ENCODE measurements at regions not wholly inside any gene's neighbourhood (a gene's known extent, or its start where the extent isn't known, plus 50 kb on each side); places are given as distances from the start of the nearest gene placed in this dataset.

DNA sequence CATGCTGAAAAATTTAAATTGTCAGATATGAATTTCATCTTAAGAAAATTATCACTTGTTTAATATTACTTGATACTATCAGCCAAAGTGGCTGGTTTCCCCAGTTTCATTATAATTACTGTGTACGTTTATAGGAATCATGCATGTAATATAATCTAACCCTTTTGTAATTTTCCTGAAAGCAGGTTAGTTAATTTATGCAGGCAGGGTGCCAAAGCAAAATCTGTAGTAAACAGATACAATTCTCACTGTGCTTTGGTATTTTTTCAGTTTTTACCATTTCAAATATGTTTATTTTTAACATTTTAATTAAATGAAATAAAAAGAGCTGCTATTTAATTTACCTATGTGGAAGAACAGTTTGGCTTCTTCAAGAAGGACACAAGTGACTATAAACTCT lies 1227.5 kb upstream of the MIR17HG start:
- Histone ChIP-seq H3K36me3 (no peaks in the 10 kb centered on the region), H3K9me3 (no peaks in the 10 kb centered on the region), H3K27me3 (no peaks in the 10 kb centered on the region), H3K27ac (no peak overlapping the region), H3K4me3 (no peak overlapping the region), H3K4me1 (no peaks in the 10 kb centered on the region)
- DNase-seq (no peak), ATAC-seq (no peak)
- intact Hi-C loops (cut with DNase I) = no loop called here
- no peak for TF ChIP-seq CTCF (IDR thresholded peaks at IDR 0.05)
- TF ChIP-seq POLR2A (IDR thresholded peaks at IDR 0.05) = no peak
- 50% methylated on average over 1 of the region's 1 CpG for WGBS (ENCODE audit: insufficient coverage, low coverage, low lambda C conversion rate, missing lambda C conversion rate)

GRCh38 chr13:90121784-90122183 lies 1225.7 kb upstream of the MIR17HG start:
- 65% methylated on average over 1 of the region's 1 CpG for WGBS (ENCODE audit: insufficient coverage, low coverage, low lambda C conversion rate, missing lambda C conversion rate)
- Histone ChIP-seq H3K4me3 (no peak overlapping the region), H3K9me3 (no peaks in the 10 kb centered on the region), H3K36me3 (no peaks in the 10 kb centered on the region), H3K27me3 (no peaks in the 10 kb centered on the region), H3K4me1 (no peaks in the 10 kb centered on the region), H3K27ac (no peak overlapping the region)
- TF ChIP-seq CTCF (IDR thresholded peaks at IDR 0.05) (no peak), POLR2A (IDR thresholded peaks at IDR 0.05) (no peak)
- intact Hi-C loops (cut with DNase I) = no loop called here
- ATAC-seq (no peak), DNase-seq (no peak)

GRCh38 chr13:90122531-90122930 lies 1225.0 kb upstream of the MIR17HG start:
- TF ChIP-seq CTCF (IDR thresholded peaks at IDR 0.05) (no peak), POLR2A (IDR thresholded peaks at IDR 0.05) (no peak)
- no peaks in the 10 kb centered on the region for H3K27me3 ChIP-seq
- H3K9me3 ChIP-seq = no peaks in the 10 kb centered on the region
- H3K27ac ChIP-seq = no peak overlapping the region
- no peaks in the 10 kb centered on the region for H3K4me1 ChIP-seq
- no peak overlapping the region for H3K4me3 ChIP-seq
- intact Hi-C loops (cut with DNase I) = no loop called here
- DNase-seq (no peak), ATAC-seq (no peak)
- 72% methylated on average over 2 of the region's 2 CpGs for whole genome bisulfite sequencing (ENCODE audit: insufficient coverage, low coverage, low lambda C conversion rate, missing lambda C conversion rate)
- H3K36me3 ChIP-seq = no peaks in the 10 kb centered on the region

DNA sequence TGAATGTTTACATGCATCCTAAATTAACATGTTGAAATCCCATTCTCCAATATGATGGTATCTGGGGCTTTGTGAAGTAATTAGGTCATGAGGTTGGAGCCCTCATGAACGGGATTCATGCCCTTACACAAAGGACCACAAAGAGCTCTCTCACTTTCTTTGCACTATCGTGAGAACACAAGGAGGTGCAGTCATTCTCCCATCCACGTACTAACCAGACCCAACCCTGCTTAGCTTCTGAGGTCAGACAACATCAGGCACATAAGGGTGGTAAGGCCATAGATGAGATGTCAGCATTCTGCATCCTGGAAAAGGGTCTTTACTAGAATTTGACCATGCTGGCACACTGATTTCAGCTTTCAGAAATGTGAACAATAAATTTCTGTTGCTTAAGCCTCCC lies 1211.9 kb upstream of the MIR17HG start:
- no peak overlapping the region for H3K27ac ChIP-seq
- ATAC-seq (no peak), DNase-seq (no peak)
- intact Hi-C loops (cut with DNase I) = loop anchor here in 1 of 2 donors (10.0 kb wide), 1 partner anchor 811 kb away; no protein-coding TSS in a partner anchor
- H3K36me3 ChIP-seq = no peaks in the 10 kb centered on the region
- 58% methylated on average over 2 of the region's 3 CpGs for WGBS (ENCODE audit: insufficient coverage, low coverage, low lambda C conversion rate, missing lambda C conversion rate)
- no peaks in the 10 kb centered on the region for H3K9me3 ChIP-seq
- H3K4me3 ChIP-seq = no peak overlapping the region
- TF ChIP-seq CTCF (IDR thresholded peaks at IDR 0.05) (no peak), POLR2A (IDR thresholded peaks at IDR 0.05) (no peak)
- no peaks in the 10 kb centered on the region for H3K4me1 ChIP-seq
- no peaks in the 10 kb centered on the region for H3K27me3 ChIP-seq

GRCh38 chr13:90142251-90142650 lies 1205.2 kb upstream of the MIR17HG start:
- H3K9me3 ChIP-seq = no peaks in the 10 kb centered on the region
- ATAC-seq (no peak), DNase-seq (no peak)
- H3K27ac ChIP-seq = no peak overlapping the region
- H3K36me3 ChIP-seq = no peaks in the 10 kb centered on the region
- H3K4me1 ChIP-seq = no peaks in the 10 kb centered on the region
- no peaks in the 10 kb centered on the region for H3K27me3 ChIP-seq
- TF ChIP-seq POLR2A (IDR thresholded peaks at IDR 0.05) (no peak), CTCF (IDR thresholded peaks at IDR 0.05) (no peak)
- intact Hi-C loops (cut with DNase I) = no loop called here
- no peak overlapping the region for H3K4me3 ChIP-seq
- 33% methylated on average over 5 of the region's 5 CpGs for WGBS (ENCODE audit: insufficient coverage, low coverage, low lambda C conversion rate, missing lambda C conversion rate)
